CD4-positive, CD25-positive, alpha-beta regulatory T cell (primary cell): ENCODE measurements at regions not wholly inside any gene's neighbourhood (a gene's known extent, or its start where the extent isn't known, plus 50 kb on each side); places are given as distances from the start of the nearest gene placed in this dataset.
"Not testable (repeated sequence)": the region's sequence is repeated elsewhere in the genome, so short reads cannot be mapped to it uniquely, and the experiment has no call there.

Experiments
- ATAC-seq, 2 donors: fragments of 150-1000 bp; cut with Tn5 transposase; one replicate each; pipeline ENCODE4 v1.10.0; 2021; ENCODE audit warnings: low read depth in 2 of 2, moderate number of reproducible peaks in 2 of 2, moderate library complexity in 1 of 2
- DNase-seq, 3 donors: peaks; one replicate each; pipeline versions ENCODE4 v3.0.0 to v3.0.0-alpha.2; 2012 to 2022; ENCODE audit warnings: mixed read lengths in 1 of 3
- H3K27ac ChIP-seq: one replicate; pipeline ENCODE4 v1.7.0; 2013; ENCODE audit warnings: mild to moderate bottlenecking, low read length; ENCODE audit not compliant: insufficient read depth, poor library complexity, severe bottlenecking
- H3K27me3 ChIP-seq: one replicate; pipeline ENCODE4 v1.7.0; 2013; ENCODE audit warnings: low read length; ENCODE audit not compliant: control insufficient read depth, insufficient read depth
- H3K36me3 ChIP-seq: one replicate; pipeline ENCODE4 v1.7.0; 2013; ENCODE audit warnings: mild to moderate bottlenecking, low read length, moderate library complexity; ENCODE audit not compliant: control insufficient read depth, insufficient read depth
- H3K4me1 ChIP-seq: 2 replicates; pipeline ENCODE4 v1.7.0; 2013; ENCODE audit warnings: mild to moderate bottlenecking, low read length; ENCODE audit not compliant: insufficient read depth, control insufficient read depth, poor library complexity, severe bottlenecking
- H3K4me3 ChIP-seq: one replicate; pipeline ENCODE4 v1.7.0; 2013; ENCODE audit warnings: low read depth, mild to moderate bottlenecking, low read length, moderate library complexity
- H3K9me3 ChIP-seq, 2 experiments: 1 replicate in 1 of 2; 2 replicates in 1 of 2; pipeline ENCODE4 v1.7.0; 2013; ENCODE audit warnings: low read length in 2 of 2, mild to moderate bottlenecking in 1 of 2, moderate library complexity in 1 of 2; ENCODE audit not compliant: control insufficient read depth in 2 of 2
- H3K27ac Mint-ChIP-seq, 3 donors: one replicate each; pipeline ENCODE4 v1.8.0; 2020 to 2022; ENCODE audit warnings: mild to moderate bottlenecking in 3 of 3, mixed read lengths in 3 of 3, moderate library complexity in 2 of 3
- H3K27me3 Mint-ChIP-seq: one replicate; pipeline ENCODE4 v1.8.0; 2022; ENCODE audit warnings: mild to moderate bottlenecking, mixed read lengths
- H3K36me3 Mint-ChIP-seq: one replicate; pipeline ENCODE4 v1.8.0; 2020; ENCODE audit warnings: mixed read lengths
- H3K4me1 Mint-ChIP-seq, 4 donors: one replicate each; pipeline ENCODE4 v1.8.0; 2020 to 2022; ENCODE audit warnings: mixed read lengths in 4 of 4, mild to moderate bottlenecking in 1 of 4
- H3K4me3 Mint-ChIP-seq, 4 donors: one replicate each; pipeline ENCODE4 v1.8.0; 2020 to 2022; ENCODE audit warnings: mild to moderate bottlenecking in 4 of 4, mixed read lengths in 4 of 4, moderate library complexity in 3 of 4
- H3K9me3 Mint-ChIP-seq, 7 donors: one replicate each; pipeline ENCODE4 v1.8.0; 2020 to 2022; ENCODE audit warnings: mixed read lengths in 7 of 7, mild to moderate bottlenecking in 3 of 7, moderate library complexity in 2 of 7

DNA sequence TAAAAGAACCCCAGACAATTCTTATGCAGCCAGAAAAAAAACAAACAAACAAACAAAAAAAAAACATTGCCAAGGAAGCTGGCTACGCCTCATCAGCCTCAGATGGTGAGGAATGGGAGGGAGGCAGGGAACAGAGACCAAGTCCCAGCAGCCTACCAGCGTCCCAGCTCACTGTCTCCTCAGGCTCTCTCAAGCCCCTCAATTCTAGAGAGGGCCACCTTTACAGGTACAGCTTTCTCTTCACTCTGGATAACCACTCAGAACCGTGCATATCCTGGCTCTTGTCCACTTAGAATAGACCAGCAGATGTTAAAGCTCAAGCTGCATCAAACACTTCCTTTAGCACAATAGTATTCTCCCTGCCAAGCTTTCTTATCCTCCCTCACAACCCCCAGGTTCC lies 263.1 kb upstream of the CHAC2 start:
- H3K27me3 Mint-ChIP-seq, result peaks cover 8% of the 10 kb centered on the region
- ATAC-seq, result no peak
- H3K36me3 Mint-ChIP-seq, result no peaks in the 10 kb centered on the region
- DNase-seq, result no peak
- Histone ChIP-seq H3K4me3 (no peak overlapping the region), H3K9me3 (no peaks in the 10 kb centered on the region), H3K36me3 (no peaks in the 10 kb centered on the region), H3K4me1 (no peaks in the 10 kb centered on the region), H3K27ac (no peak overlapping the region), H3K27me3 (no peaks in the 10 kb centered on the region)
- H3K27ac Mint-ChIP-seq, result no peak overlapping the region
- H3K4me1 Mint-ChIP-seq, result no peaks in the 10 kb centered on the region
- no peak overlapping the region for H3K4me3 Mint-ChIP-seq
- no peaks in the 10 kb centered on the region for H3K9me3 Mint-ChIP-seq

DNA sequence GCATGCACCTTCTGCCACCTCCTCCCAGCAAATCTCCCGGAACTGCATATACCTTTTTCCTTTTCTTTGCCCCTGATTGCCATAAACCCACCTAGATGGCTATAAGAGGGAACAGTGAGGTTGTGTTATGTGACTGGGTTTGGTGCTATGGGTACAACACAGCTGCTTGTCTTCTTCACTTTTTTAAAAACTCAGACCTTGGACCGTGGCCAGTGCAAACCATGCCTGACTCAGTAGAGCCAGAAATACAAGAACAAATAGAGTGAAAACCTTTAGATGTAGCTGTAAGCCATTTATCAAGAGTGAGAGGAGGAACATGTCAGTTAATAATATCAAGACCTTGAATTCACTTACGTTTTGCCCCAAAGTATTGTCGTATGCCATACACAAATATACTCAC lies 267.4 kb upstream of the CHAC2 start:
- Histone ChIP-seq H3K4me1 (no peaks in the 10 kb centered on the region), H3K27ac (no peak overlapping the region), H3K27me3 (peaks cover 3% of the 10 kb centered on the region), H3K36me3 (no peaks in the 10 kb centered on the region), H3K4me3 (no peak overlapping the region), H3K9me3 (no peaks in the 10 kb centered on the region)
- DNase-seq (no peak), ATAC-seq (no peak)
- Mint-ChIP-seq H3K36me3 (no peaks in the 10 kb centered on the region), H3K9me3 (no peaks in the 10 kb centered on the region), H3K27me3 (peaks cover 7% of the 10 kb centered on the region), H3K4me1 (no peaks in the 10 kb centered on the region), H3K4me3 (no peak overlapping the region), H3K27ac (no peak overlapping the region)

DNA sequence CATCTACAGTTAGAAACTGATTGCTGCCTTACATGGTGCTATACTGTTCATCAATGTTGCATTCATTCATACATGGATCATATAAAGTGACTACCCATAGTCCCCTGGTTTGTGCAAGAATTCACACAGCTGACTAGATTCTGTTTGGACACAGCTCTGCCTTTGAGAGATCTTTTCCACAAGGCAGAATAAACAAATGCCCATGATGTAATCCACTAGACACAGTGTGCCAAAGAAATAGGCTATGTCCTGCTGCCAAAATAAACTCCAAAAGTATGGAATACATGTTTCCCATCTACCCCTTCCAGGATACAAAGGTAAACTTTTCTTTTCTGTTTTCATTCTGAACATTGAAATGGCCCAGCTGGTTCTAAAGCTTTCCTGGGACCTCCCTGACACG lies 269.4 kb upstream of the CHAC2 start:
- Mint-ChIP-seq H3K27me3 (peaks cover 7% of the 10 kb centered on the region), H3K27ac (no peak overlapping the region), H3K9me3 (no peaks in the 10 kb centered on the region), H3K36me3 (no peaks in the 10 kb centered on the region), H3K4me1 (no peaks in the 10 kb centered on the region), H3K4me3 (no peak overlapping the region)
- no peaks in the 10 kb centered on the region for H3K36me3 ChIP-seq
- H3K27me3 ChIP-seq, result peaks cover 3% of the 10 kb centered on the region
- no peaks in the 10 kb centered on the region for H3K4me1 ChIP-seq
- no peak for ATAC-seq
- no peaks in the 10 kb centered on the region for H3K9me3 ChIP-seq
- no peak overlapping the region for H3K4me3 ChIP-seq
- H3K27ac ChIP-seq, result no peak overlapping the region
- DNase-seq, result no peak

DNA sequence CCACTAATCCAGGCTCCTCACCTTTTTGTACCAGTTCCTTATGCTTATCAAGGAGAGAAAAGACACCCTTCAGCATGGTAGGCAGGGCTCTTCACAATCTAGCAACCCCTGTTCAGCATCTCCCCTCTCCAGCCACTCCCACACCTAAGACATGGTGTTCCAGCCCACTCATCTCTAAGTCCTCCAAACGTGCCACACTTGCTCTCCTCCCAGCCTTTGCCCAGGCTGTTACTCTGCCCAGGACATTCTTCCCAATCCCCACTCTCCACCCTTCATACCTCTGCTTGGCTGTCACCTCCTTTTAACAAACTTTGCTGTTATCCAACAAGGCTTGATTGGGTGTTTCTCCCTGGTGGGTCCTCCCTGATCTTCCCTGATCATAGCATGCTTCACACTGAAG lies 270.6 kb upstream of the CHAC2 start:
- no peak overlapping the region for H3K27ac Mint-ChIP-seq
- H3K4me3 Mint-ChIP-seq, result no peak overlapping the region
- no peak overlapping the region for H3K4me3 ChIP-seq
- no peak overlapping the region for H3K27ac ChIP-seq
- DNase-seq (no peak), ATAC-seq (no peak)
- no peaks in the 10 kb centered on the region for H3K36me3 Mint-ChIP-seq
- H3K4me1 ChIP-seq, result no peaks in the 10 kb centered on the region
- H3K27me3 Mint-ChIP-seq, result peaks cover 7% of the 10 kb centered on the region
- H3K9me3 ChIP-seq, result no peaks in the 10 kb centered on the region
- no peaks in the 10 kb centered on the region for H3K9me3 Mint-ChIP-seq
- no peaks in the 10 kb centered on the region for H3K36me3 ChIP-seq
- peaks cover 3% of the 10 kb centered on the region for H3K27me3 ChIP-seq
- H3K4me1 Mint-ChIP-seq, result no peaks in the 10 kb centered on the region

DNA sequence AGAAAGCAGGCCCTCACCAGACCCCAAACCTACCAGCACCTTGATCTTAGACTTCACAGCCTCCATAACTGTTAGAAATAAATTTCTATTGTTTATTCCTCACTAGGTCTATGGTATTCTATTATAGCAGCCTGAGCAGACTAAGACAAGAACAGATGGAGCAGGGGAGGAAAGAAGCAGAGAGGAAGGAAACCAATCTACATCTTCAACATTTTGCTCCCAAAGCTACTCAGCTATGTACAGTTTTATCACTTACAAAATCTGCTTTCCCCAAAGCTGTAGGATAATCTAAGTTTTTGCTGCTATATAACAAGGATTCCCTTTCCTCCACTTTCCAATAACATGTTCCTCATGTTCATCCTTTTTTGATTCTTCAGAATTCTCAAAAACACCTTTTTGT lies 274.4 kb upstream of the CHAC2 start:
- Histone ChIP-seq H3K4me3 (no peak overlapping the region), H3K27ac (no peak overlapping the region), H3K27me3 (peaks cover 3% of the 10 kb centered on the region), H3K36me3 (no peaks in the 10 kb centered on the region), H3K4me1 (no peaks in the 10 kb centered on the region), H3K9me3 (no peaks in the 10 kb centered on the region)
- Mint-ChIP-seq H3K27ac (no peak overlapping the region), H3K4me1 (no peaks in the 10 kb centered on the region), H3K27me3 (no peaks in the 10 kb centered on the region), H3K36me3 (no peaks in the 10 kb centered on the region), H3K4me3 (no peak overlapping the region), H3K9me3 (peaks cover 0 to 1% (median 0%) of the 10 kb centered on the region in 7 donors)
- DNase-seq (no peak), ATAC-seq (no peak)

DNA sequence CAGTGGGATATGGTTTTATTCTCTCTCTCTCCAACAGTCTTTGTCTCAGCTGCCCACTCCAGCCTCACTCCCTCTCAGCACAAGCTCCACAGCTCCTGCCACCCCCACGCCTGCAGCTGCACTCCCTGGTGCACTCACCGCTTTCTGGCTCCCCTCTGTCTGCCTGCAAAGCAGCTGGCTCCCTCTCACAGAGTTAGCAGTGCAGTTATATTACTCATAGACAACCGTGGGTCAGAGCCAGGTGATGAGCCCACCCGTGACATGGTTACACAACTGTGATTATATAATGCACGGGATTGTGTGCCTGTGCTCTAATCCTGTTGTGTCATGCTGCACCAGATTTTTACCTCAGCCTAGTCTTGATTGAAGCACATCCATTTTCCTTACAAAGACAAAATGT lies 276.9 kb upstream of the CHAC2 start:
- Mint-ChIP-seq H3K9me3 (peaks cover 0 to 1% (median 0%) of the 10 kb centered on the region in 7 donors), H3K27ac (no peak overlapping the region), H3K4me3 (peak overlapping the region in 1 of 4 donors; percentile 71), H3K36me3 (no peaks in the 10 kb centered on the region), H3K4me1 (no peaks in the 10 kb centered on the region), H3K27me3 (no peaks in the 10 kb centered on the region)
- Histone ChIP-seq H3K9me3 (no peaks in the 10 kb centered on the region), H3K4me3 (no peak overlapping the region), H3K27me3 (no peaks in the 10 kb centered on the region), H3K36me3 (no peaks in the 10 kb centered on the region), H3K27ac (no peak overlapping the region), H3K4me1 (no peaks in the 10 kb centered on the region)
- no peak for DNase-seq
- ATAC-seq, result no peak

DNA sequence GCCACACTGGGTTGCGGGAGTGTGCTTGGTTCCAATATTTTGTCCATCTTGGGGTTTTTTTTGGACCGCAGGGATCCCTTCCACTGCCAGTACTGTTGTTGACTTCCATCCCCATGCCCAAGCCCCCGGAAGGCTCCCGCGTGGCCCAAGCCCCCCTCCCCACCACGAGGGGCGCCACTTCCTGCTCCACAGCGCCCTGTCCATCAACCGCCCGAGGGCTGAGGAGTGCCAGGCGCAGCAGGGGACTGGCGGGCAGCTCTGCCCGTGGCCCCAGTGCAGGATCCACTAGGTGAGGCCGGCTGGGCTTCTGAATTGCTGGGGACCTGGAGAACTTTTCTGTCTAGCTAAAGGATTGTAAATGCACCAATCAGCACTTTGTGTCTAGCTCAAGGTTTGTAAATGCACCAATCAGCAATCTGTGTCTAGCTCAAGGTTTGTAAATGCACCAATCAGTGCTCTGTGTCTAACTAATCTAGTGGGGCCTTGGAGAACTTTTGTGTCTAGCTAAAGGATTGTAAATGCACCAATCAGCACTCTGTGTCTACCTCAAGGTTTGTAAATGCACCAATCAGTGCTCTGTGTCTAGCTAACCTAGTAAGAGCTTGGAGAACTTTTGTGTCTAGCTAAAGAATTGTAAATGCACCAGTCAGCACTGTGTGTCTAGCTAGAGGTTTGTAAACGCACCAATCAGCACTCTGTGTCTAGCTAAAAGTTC lies 281.3 kb upstream of the CHAC2 start:
- H3K9me3 ChIP-seq, H3K9me3 Mint-ChIP-seq, H3K4me3 Mint-ChIP-seq, H3K36me3 Mint-ChIP-seq, H3K36me3 ChIP-seq, H3K4me1 Mint-ChIP-seq, H3K4me1 ChIP-seq, H3K27ac ChIP-seq, ATAC-seq, H3K27ac Mint-ChIP-seq, H3K27me3 ChIP-seq, DNase-seq, H3K27me3 Mint-ChIP-seq, H3K4me3 ChIP-seq: not testable (repeated sequence)

DNA sequence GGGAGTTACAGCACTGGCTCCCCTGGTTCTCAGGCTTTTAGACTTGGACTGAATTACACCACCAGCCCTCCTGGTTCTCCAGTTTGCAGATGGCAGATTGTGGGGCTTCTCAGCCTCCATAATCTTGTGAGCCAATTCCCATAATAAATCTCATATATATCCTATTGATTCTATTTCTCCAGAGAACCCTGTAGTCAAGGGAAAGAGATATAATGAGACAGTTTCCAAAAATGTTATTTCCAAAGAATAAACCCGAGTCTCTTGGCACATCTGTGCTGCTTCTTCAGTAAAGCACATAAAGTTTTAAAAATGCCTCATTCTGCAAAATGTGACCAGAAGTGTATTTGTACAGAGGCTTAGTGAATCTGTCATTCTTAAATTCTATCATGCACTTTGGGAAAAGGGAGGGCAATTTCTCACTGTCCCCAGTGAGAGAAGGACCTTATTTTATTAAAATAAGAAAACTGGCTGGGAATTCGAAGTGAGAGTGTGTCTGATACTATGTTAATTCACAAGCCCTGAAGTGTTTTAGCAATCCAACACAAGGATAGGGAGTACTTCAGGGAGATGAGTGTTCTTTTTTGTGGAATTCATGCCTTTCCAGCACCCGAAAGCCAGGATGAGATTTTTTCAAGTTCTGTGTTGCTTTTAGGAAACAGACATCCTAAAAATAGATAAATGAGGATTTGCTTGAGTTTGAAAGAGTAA lies 282.4 kb upstream of the CHAC2 start:
- DNase-seq (no peak), ATAC-seq (no peak)
- no peak overlapping the region for H3K4me3 ChIP-seq
- no peak overlapping the region for H3K27ac Mint-ChIP-seq
- no peaks in the 10 kb centered on the region for H3K9me3 ChIP-seq
- H3K27me3 Mint-ChIP-seq, result peaks cover 6% of the 10 kb centered on the region
- H3K27me3 ChIP-seq, result no peaks in the 10 kb centered on the region
- H3K36me3 Mint-ChIP-seq, result no peaks in the 10 kb centered on the region
- H3K9me3 Mint-ChIP-seq, result peaks cover 0 to 6% (median 2%) of the 10 kb centered on the region in 7 donors
- H3K4me1 ChIP-seq, result no peaks in the 10 kb centered on the region
- no peak overlapping the region for H3K4me3 Mint-ChIP-seq
- no peaks in the 10 kb centered on the region for H3K36me3 ChIP-seq
- no peak overlapping the region for H3K27ac ChIP-seq
- H3K4me1 Mint-ChIP-seq, result no peaks in the 10 kb centered on the region
